H1 (cell line): ENCODE measurements at regions not wholly inside any gene's neighbourhood (a gene's known extent, or its start where the extent isn't known, plus 50 kb on each side); places are given as distances from the start of the nearest gene placed in this dataset.

Experiments
- EP300 ChIP-seq, 2 experiments: IDR thresholded peaks; 1 replicate in 1 of 2; 2 replicates in 1 of 2; pipeline ENCODE4 v1.6.1; 2011 to 2012; ENCODE audit warnings: low read depth in 2 of 2, low read length in 2 of 2, mild to moderate bottlenecking in 2 of 2, borderline replicate concordance in 1 of 2, inconsistent platforms in 1 of 2, moderate library complexity in 1 of 2
- MAFK ChIP-seq: IDR thresholded peaks from 2 replicates; pipeline ENCODE4 v1.6.1; 2012; ENCODE audit warnings: low read depth, mild to moderate bottlenecking, improper control_type of control experiment, low read length
- NRF1 ChIP-seq: IDR thresholded peaks from 2 replicates; pipeline ENCODE4 v1.6.1; 2011; ENCODE audit warnings: mild to moderate bottlenecking, low read depth, low read length, improper control_type of control experiment
- POLR2A ChIP-seq, 2 experiments: IDR thresholded peaks; 1 replicate in 1 of 2; 2 replicates in 1 of 2; pipeline ENCODE4 v1.6.1; 2011; ENCODE audit warnings: low read depth in 2 of 2, low read length in 2 of 2, mild to moderate bottlenecking in 2 of 2; ENCODE audit errors: control extremely low read depth in 1 of 2
- POLR2AphosphoS5 ChIP-seq: IDR thresholded peaks from 2 replicates; pipeline ENCODE4 v1.6.1; 2011; ENCODE audit warnings: low read depth, low read length
- TF ChIP-seq, protein P1 (sequence below): IDR thresholded peaks from 2 replicates; pipeline ENCODE4 v1.6.1; 2012; ENCODE audit warnings: inconsistent platforms
- TF ChIP-seq, protein P2 (sequence below), 3 experiments: IDR thresholded peaks; 1 replicate in 2 of 3; 2 replicates in 1 of 3; pipeline versions ENCODE4 v1.5.1 to v1.6.1; 2011; ENCODE audit warnings: low read length in 3 of 3, mild to moderate bottlenecking in 3 of 3, inconsistent platforms in 2 of 3, low read depth in 1 of 3, moderate library complexity in 1 of 3; ENCODE audit not compliant: insufficient read depth in 1 of 3; ENCODE audit errors: control extremely low read depth in 1 of 3
- TF ChIP-seq, protein P3 (sequence below): IDR thresholded peaks from 2 replicates; pipeline ENCODE4 v1.6.1; 2012; ENCODE audit warnings: inconsistent platforms
- TF ChIP-seq, protein P4 (sequence below): IDR thresholded peaks from 2 replicates; pipeline ENCODE4 v1.6.1; 2011; ENCODE audit warnings: low read depth, mild to moderate bottlenecking, low read length; ENCODE audit not compliant: insufficient read depth
- TF ChIP-seq, protein P5 (sequence below): IDR thresholded peaks from 2 replicates; pipeline ENCODE4 v1.6.1; 2011; ENCODE audit warnings: low read length, improper control_type of control experiment

DNA sequence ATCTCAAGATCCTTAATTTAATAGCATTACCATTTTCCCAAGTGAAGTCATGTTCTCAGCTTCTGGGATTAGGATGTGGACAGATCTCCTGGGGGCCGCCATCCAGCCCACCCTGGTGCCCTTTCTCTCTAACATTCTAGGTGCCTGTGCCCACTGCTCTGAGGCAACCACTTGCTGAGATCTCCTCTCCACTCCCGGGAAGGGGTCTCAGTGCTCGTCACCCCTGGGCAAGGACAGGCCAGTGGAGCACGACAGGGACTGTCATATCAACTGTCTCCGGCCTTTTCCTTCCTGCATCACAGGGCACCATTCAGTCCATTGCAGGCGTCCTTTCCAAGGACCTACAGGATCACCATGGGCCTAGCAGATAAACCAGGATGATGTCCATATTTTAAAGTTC, 304.8 kb downstream of the AJAP1 start:
- TF ChIP-seq, protein P1, sequence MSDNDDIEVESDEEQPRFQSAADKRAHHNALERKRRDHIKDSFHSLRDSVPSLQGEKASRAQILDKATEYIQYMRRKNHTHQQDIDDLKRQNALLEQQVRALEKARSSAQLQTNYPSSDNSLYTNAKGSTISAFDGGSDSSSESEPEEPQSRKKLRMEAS = no peak
- TF ChIP-seq POLR2A (IDR thresholded peaks at IDR 0.05; ENCODE audit: control extremely low read depth in 1 of 2, low read depth in 2 of 2, low read length in 2 of 2) (no peak), POLR2AphosphoS5 (no peak), NRF1 (no peak), EP300 (IDR thresholded peaks at IDR 0.05; ENCODE audit: borderline replicate concordance in 1 of 2, low read depth in 2 of 2, low read length in 2 of 2) (no peak), MAFK (no peak)
- TF ChIP-seq, protein P2, sequence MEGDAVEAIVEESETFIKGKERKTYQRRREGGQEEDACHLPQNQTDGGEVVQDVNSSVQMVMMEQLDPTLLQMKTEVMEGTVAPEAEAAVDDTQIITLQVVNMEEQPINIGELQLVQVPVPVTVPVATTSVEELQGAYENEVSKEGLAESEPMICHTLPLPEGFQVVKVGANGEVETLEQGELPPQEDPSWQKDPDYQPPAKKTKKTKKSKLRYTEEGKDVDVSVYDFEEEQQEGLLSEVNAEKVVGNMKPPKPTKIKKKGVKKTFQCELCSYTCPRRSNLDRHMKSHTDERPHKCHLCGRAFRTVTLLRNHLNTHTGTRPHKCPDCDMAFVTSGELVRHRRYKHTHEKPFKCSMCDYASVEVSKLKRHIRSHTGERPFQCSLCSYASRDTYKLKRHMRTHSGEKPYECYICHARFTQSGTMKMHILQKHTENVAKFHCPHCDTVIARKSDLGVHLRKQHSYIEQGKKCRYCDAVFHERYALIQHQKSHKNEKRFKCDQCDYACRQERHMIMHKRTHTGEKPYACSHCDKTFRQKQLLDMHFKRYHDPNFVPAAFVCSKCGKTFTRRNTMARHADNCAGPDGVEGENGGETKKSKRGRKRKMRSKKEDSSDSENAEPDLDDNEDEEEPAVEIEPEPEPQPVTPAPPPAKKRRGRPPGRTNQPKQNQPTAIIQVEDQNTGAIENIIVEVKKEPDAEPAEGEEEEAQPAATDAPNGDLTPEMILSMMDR (IDR thresholded peaks at IDR 0.05; ENCODE audit: control extremely low read depth in 1 of 3, insufficient read depth in 1 of 3, low read depth in 1 of 3, low read length in 3 of 3) = no peak
- TF ChIP-seq, protein P3, sequence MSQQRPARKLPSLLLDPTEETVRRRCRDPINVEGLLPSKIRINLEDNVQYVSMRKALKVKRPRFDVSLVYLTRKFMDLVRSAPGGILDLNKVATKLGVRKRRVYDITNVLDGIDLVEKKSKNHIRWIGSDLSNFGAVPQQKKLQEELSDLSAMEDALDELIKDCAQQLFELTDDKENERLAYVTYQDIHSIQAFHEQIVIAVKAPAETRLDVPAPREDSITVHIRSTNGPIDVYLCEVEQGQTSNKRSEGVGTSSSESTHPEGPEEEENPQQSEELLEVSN = no peak
- TF ChIP-seq, protein P4, sequence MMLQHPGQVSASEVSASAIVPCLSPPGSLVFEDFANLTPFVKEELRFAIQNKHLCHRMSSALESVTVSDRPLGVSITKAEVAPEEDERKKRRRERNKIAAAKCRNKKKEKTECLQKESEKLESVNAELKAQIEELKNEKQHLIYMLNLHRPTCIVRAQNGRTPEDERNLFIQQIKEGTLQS = no peak
- TF ChIP-seq, protein P5, sequence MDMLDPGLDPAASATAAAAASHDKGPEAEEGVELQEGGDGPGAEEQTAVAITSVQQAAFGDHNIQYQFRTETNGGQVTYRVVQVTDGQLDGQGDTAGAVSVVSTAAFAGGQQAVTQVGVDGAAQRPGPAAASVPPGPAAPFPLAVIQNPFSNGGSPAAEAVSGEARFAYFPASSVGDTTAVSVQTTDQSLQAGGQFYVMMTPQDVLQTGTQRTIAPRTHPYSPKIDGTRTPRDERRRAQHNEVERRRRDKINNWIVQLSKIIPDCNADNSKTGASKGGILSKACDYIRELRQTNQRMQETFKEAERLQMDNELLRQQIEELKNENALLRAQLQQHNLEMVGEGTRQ = no peak
